ENCODE measurements at regions not wholly inside any gene's neighbourhood (a gene's known extent, or its start where the extent isn't known, plus 50 kb on each side); places are given as distances from the start of the nearest gene placed in this dataset.
"Not testable (repeated sequence)": the region's sequence is repeated elsewhere in the genome, so short reads cannot be mapped to it uniquely, and the experiment has no call there.

GRCh38 chr12:131364903-131365820 is 345.7 kb upstream of the SFSWAP start:
- no TSS peak for BruUV-seq (replicated peaks)
- CTCF ChIA-PET = interaction anchor here (0.6 to 1.2 kb wide), 3 partner anchors 9 to 349 kb away, joined by 3 to 4 read pairs (median 3); no protein-coding TSS in a partner anchor

GRCh38 chr12:131365821-131366260 is 345.0 kb upstream of the SFSWAP start:
- DNase-seq (ENCODE audit: unreplicated experiment) = no peak
- ChIA-PET POLR2A (interaction anchor here (0.7 kb wide), 1 partner anchor 333 kb away, joined by 4 read pairs; no protein-coding TSS in a partner anchor), CTCF (interaction anchor here (0.6 kb wide), 1 partner anchor 349 kb away, joined by 3 read pairs; no protein-coding TSS in a partner anchor)
- BruUV-seq (replicated peaks) = no TSS peak
- Mint-ChIP-seq H3K4me1 (ENCODE audit: insufficient read depth, unreplicated experiment) (no peaks in the 10 kb centered on the region), H3K27me3 (ENCODE audit: insufficient read depth, unreplicated experiment) (peaks cover 47% of the 10 kb centered on the region), H3K36me3 (ENCODE audit: insufficient read depth, unreplicated experiment) (peaks cover 4% of the 10 kb centered on the region), H3K9me3 (ENCODE audit: unreplicated experiment) (no peaks in the 10 kb centered on the region), H3K4me3 (ENCODE audit: unreplicated experiment) (no peak overlapping the region), H3K27ac (ENCODE audit: low read depth, unreplicated experiment) (no peak overlapping the region)
- intact Hi-C loops (cut with micrococcal nuclease) = no loop called here
- TF ChIP-seq CTCF (IDR thresholded peaks at IDR 0.05; ENCODE audit: unreplicated experiment) = no peak

More at GRCh38 chr12:131364903-131365820, 345.7 kb upstream of the SFSWAP start:
- intact Hi-C loops (cut with micrococcal nuclease) = no loop called here
- Mint-ChIP-seq H3K9me3 (ENCODE audit: unreplicated experiment) (no peaks in the 10 kb centered on the region), H3K36me3 (ENCODE audit: insufficient read depth, unreplicated experiment) (peaks cover 4% of the 10 kb centered on the region), H3K4me1 (ENCODE audit: insufficient read depth, unreplicated experiment) (no peaks in the 10 kb centered on the region), H3K27me3 (ENCODE audit: insufficient read depth, unreplicated experiment) (peaks cover 54% of the 10 kb centered on the region), H3K27ac (ENCODE audit: low read depth, unreplicated experiment) (no peak overlapping the region), H3K4me3 (ENCODE audit: unreplicated experiment) (no peak overlapping the region)
- TF ChIP-seq CTCF (IDR thresholded peaks at IDR 0.05; ENCODE audit: unreplicated experiment) = no peak
- DNase-seq (ENCODE audit: unreplicated experiment) = no peak
- POLR2A ChIA-PET = no interaction called here

GRCh38 chr12:131366261-131366871 is 344.5 kb upstream of the SFSWAP start:
- no peak overlapping the region for H3K4me3 Mint-ChIP-seq (ENCODE audit: unreplicated experiment)
- ChIA-PET CTCF (interaction anchor here (0.7 kb wide), 1 partner anchor 81 kb away, joined by 3 read pairs; no protein-coding TSS in a partner anchor), POLR2A (interaction anchor here (0.7 kb wide), 1 partner anchor 332 kb away, joined by 4 read pairs; no protein-coding TSS in a partner anchor)
- no TSS peak for BruUV-seq (replicated peaks)
- intact Hi-C loops (cut with micrococcal nuclease) = no loop called here
- no peaks in the 10 kb centered on the region for H3K9me3 Mint-ChIP-seq (ENCODE audit: unreplicated experiment)
- no peak for DNase-seq (ENCODE audit: unreplicated experiment)
- H3K36me3 Mint-ChIP-seq (ENCODE audit: insufficient read depth, unreplicated experiment) = peaks cover 4% of the 10 kb centered on the region
- no peaks in the 10 kb centered on the region for H3K4me1 Mint-ChIP-seq (ENCODE audit: insufficient read depth, unreplicated experiment)
- no peak overlapping the region for H3K27ac Mint-ChIP-seq (ENCODE audit: low read depth, unreplicated experiment)
- TF ChIP-seq CTCF (IDR thresholded peaks at IDR 0.05; ENCODE audit: unreplicated experiment) = no peak
- peaks cover 42% of the 10 kb centered on the region for H3K27me3 Mint-ChIP-seq (ENCODE audit: insufficient read depth, unreplicated experiment)

- H3K4me3 Mint-ChIP-seq (ENCODE audit: unreplicated experiment); H3K4me1 Mint-ChIP-seq (ENCODE audit: insufficient read depth, unreplicated experiment); H3K27ac Mint-ChIP-seq (ENCODE audit: low read depth, unreplicated experiment); H3K9me3 Mint-ChIP-seq (ENCODE audit: unreplicated experiment); intact Hi-C loops (cut with micrococcal nuclease); H3K36me3 Mint-ChIP-seq (ENCODE audit: insufficient read depth, unreplicated experiment); POLR2A ChIA-PET; DNase-seq (ENCODE audit: unreplicated experiment); BruUV-seq (replicated peaks): not testable (repeated sequence)
- H3K27me3 Mint-ChIP-seq (ENCODE audit: insufficient read depth, unreplicated experiment) = peaks cover 32% of the 10 kb centered on the region
- CTCF ChIA-PET = interaction anchor here (0.7 kb wide), 1 partner anchor 82 kb away, joined by 3 read pairs; no protein-coding TSS in a partner anchor
These were observed 343.6 kb upstream of the SFSWAP start for GRCh38 chr12:131367067-131367982.

Data from MCF 10A (cell line).